ENCODE measurements at regions not wholly inside any gene's neighbourhood (a gene's known extent, or its start where the extent isn't known, plus 50 kb on each side); places are given as distances from the start of the nearest gene placed in this dataset.
"Not testable (repeated sequence)": the region's sequence is repeated elsewhere in the genome, so short reads cannot be mapped to it uniquely, and the experiment has no call there.

DNA sequence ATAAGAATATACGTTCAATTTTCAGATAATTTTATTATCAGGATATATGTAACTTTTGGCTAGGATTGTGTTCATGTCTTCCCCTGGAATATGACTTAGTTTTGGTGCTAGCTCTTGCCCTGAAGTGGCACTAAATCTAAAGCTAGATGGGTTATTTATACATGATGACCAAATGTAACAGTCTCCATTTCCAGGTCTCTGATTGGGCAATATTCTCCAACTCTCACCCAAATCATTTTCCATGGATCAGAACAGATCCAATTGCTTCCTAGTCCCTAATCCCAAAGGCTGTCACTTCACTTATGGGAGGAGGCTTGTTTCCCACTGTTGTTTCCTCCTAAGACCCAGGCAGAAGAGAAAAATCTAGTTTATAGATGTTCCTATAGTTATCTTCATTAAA, 274.6 kb upstream of the SLC16A7 start:
- no peak overlapping the region for H3K4me3 ChIP-seq (ENCODE audit: low read depth in 1 of 2, low read length in 1 of 2)
- H3K27me3 ChIP-seq, result no peaks in the 10 kb centered on the region
- no peaks in the 10 kb centered on the region for H3K9me3 ChIP-seq
- H3K36me3 ChIP-seq, result no peaks in the 10 kb centered on the region
- no peak overlapping the region for H3K27ac ChIP-seq
- TF ChIP-seq, protein P1, sequence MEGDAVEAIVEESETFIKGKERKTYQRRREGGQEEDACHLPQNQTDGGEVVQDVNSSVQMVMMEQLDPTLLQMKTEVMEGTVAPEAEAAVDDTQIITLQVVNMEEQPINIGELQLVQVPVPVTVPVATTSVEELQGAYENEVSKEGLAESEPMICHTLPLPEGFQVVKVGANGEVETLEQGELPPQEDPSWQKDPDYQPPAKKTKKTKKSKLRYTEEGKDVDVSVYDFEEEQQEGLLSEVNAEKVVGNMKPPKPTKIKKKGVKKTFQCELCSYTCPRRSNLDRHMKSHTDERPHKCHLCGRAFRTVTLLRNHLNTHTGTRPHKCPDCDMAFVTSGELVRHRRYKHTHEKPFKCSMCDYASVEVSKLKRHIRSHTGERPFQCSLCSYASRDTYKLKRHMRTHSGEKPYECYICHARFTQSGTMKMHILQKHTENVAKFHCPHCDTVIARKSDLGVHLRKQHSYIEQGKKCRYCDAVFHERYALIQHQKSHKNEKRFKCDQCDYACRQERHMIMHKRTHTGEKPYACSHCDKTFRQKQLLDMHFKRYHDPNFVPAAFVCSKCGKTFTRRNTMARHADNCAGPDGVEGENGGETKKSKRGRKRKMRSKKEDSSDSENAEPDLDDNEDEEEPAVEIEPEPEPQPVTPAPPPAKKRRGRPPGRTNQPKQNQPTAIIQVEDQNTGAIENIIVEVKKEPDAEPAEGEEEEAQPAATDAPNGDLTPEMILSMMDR (IDR thresholded peaks at IDR 0.05), result no peak
- no peaks in the 10 kb centered on the region for H3K4me1 ChIP-seq (ENCODE audit: control insufficient read depth in 1 of 2, insufficient read depth in 1 of 2, low read depth in 1 of 2, low read length in 1 of 2)

DNA sequence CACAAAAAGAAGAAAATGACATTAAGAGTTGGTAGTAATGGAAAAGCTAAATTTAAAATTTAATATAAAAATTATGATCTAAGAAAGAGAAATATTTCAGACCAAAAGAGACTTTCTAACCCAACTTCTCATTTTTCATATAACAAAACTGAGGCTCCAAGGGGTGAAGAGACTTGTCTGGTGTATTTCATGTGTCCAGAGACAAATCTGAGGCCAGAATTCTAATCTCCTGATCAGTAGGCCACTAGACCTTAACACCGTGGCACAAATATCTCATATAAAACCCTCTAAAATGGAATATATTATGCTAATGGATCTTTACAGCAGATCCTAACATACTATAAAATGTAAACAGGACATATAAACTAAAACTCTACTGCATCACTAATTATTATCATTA, 275.7 kb upstream of the SLC16A7 start:
- H3K36me3 ChIP-seq, result no peaks in the 10 kb centered on the region

DNA sequence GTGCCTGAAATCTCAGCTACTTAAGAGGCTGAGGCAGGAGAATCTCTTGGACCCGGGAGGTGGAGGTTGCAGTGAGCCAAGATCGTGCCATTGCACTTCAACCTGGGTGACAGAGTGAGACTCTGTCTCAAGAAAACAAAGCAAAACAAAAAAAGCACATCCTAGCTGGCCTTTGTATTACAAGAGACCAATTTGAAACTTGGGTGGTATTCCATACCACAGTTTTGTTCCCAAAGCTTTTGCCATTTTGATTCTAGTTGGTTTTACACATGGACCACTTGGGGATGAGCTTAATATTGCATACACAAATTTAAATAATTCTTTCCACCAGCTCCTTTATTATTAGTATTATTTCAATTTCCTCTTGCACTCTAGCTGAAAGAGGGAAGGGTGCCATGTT, 276.9 kb upstream of the SLC16A7 start:
- Histone ChIP-seq H3K27me3 (no peaks in the 10 kb centered on the region), H3K9me3 (no peaks in the 10 kb centered on the region), H3K4me1 (ENCODE audit: control insufficient read depth in 1 of 2, insufficient read depth in 1 of 2, low read depth in 1 of 2, low read length in 1 of 2) (no peaks in the 10 kb centered on the region), H3K27ac (no peak overlapping the region), H3K36me3 (no peaks in the 10 kb centered on the region), H3K4me3 (ENCODE audit: low read depth in 1 of 2, low read length in 1 of 2) (no peak overlapping the region)
- TF ChIP-seq, protein P1 (IDR thresholded peaks at IDR 0.05), result no peak

More for the DNA sequence above, 275.7 kb upstream of the SLC16A7 start:
- TF ChIP-seq, protein P1 (IDR thresholded peaks at IDR 0.05), result no peak
- Histone ChIP-seq H3K4me3 (ENCODE audit: low read depth in 1 of 2, low read length in 1 of 2) (no peak overlapping the region), H3K9me3 (no peaks in the 10 kb centered on the region), H3K27me3 (no peaks in the 10 kb centered on the region), H3K4me1 (ENCODE audit: control insufficient read depth in 1 of 2, insufficient read depth in 1 of 2, low read depth in 1 of 2, low read length in 1 of 2) (no peaks in the 10 kb centered on the region), H3K27ac (no peak overlapping the region)

DNA sequence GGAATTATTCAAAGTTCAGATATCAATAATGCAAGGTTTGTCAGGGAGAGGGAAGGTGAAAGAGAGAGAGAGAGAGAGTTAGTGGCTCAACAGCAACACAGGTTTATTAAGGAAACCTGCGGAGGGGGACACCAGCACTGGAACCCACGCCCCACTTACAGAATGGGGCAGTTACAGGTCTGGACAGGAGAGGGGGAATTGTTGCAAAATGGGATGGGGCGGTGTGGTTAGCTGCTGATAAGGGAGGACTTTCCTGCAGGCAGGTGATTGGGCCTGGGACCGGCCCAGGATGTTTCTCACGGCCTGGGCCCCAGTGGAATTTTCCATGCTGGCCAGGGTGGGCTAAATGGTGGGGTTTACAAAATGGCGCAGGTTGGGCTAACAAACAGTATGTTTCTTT, 278.2 kb upstream of the SLC16A7 start:
- Histone ChIP-seq H3K27me3 (no peaks in the 10 kb centered on the region), H3K9me3 (no peaks in the 10 kb centered on the region), H3K4me1 (ENCODE audit: control insufficient read depth in 1 of 2, insufficient read depth in 1 of 2, low read depth in 1 of 2, low read length in 1 of 2) (no peaks in the 10 kb centered on the region), H3K27ac (no peak overlapping the region), H3K4me3 (ENCODE audit: low read depth in 1 of 2, low read length in 1 of 2) (no peak overlapping the region), H3K36me3 (no peaks in the 10 kb centered on the region)
- TF ChIP-seq, protein P1 (IDR thresholded peaks at IDR 0.05), result no peak

DNA sequence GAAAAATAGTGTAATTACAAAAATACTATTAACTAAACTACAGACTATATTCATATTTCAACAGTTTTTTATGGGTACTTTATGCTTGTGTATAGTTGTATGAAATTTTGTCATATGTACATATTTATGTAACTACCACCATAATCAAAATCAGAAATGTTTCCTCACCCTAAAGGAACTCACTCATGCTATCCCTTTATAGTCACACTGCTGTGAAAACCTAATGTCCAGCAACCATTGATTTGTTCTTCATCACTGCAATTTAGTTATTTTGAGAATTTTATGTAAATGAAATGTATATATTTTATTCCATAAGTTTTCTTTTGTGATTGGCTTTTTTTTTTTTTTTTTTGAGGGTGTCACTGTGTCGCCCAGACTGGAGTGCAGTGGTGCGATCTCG, 278.9 kb upstream of the SLC16A7 start:
- Histone ChIP-seq H3K27me3 (no peaks in the 10 kb centered on the region), H3K9me3 (no peaks in the 10 kb centered on the region), H3K27ac (no peak overlapping the region), H3K4me1 (ENCODE audit: control insufficient read depth in 1 of 2, insufficient read depth in 1 of 2, low read depth in 1 of 2, low read length in 1 of 2) (no peaks in the 10 kb centered on the region), H3K4me3 (ENCODE audit: low read depth in 1 of 2, low read length in 1 of 2) (no peak overlapping the region), H3K36me3 (no peaks in the 10 kb centered on the region)
- TF ChIP-seq, protein P1 (IDR thresholded peaks at IDR 0.05), result no peak

DNA sequence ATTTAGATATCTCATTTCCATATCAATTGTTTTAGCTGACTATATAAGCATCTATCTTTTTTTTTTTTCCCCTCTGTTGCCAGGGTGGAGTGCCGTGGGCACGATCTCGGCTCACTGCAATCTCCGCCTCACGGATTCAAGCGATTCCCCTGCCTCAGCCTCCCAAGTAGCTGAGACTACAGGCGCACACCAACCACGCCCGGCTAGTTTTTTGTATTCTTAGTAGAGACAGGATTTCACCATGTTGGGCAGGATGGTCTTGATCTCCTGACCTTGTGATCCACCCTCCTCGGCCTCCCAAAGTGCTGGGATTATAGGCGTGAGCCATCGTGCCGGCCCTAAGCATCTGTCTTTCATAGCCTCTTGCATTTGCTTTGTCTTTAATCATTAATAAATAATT, 279.5 kb upstream of the SLC16A7 start:
- H3K4me1 ChIP-seq (ENCODE audit: control insufficient read depth in 1 of 2, insufficient read depth in 1 of 2, low read depth in 1 of 2, low read length in 1 of 2); H3K27ac ChIP-seq; H3K9me3 ChIP-seq; H3K4me3 ChIP-seq (ENCODE audit: low read depth in 1 of 2, low read length in 1 of 2); H3K36me3 ChIP-seq; H3K27me3 ChIP-seq: not testable (repeated sequence)
